ENCODE measurements at regions not wholly inside any gene's neighbourhood (a gene's known extent, or its start where the extent isn't known, plus 50 kb on each side); places are given as distances from the start of the nearest gene placed in this dataset.

DNA sequence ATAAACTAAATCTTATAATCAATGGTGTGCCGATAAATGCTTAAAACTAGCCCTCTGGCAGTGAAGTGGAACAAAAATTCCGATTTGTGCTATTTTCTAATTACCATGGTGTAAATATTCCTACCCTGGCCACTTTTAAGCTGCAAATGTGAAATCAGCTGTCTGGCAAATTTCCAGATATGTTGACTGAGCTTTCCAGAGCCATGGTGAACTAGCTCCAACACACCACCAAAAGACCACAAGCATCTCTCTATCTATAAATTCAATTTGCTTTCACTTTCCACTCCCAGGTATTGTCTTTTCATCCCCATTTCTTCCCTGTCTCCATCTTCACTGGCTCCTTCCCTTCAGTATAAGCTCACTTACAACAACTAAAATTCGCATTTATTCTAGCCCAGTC lies 152.3 kb upstream of the RGS18 start:
- TF ChIP-seq POLR2AphosphoS5 (IDR thresholded peaks at IDR 0.05; ENCODE audit: low read depth, low read length), result no peak
- TF ChIP-seq, protein P1, sequence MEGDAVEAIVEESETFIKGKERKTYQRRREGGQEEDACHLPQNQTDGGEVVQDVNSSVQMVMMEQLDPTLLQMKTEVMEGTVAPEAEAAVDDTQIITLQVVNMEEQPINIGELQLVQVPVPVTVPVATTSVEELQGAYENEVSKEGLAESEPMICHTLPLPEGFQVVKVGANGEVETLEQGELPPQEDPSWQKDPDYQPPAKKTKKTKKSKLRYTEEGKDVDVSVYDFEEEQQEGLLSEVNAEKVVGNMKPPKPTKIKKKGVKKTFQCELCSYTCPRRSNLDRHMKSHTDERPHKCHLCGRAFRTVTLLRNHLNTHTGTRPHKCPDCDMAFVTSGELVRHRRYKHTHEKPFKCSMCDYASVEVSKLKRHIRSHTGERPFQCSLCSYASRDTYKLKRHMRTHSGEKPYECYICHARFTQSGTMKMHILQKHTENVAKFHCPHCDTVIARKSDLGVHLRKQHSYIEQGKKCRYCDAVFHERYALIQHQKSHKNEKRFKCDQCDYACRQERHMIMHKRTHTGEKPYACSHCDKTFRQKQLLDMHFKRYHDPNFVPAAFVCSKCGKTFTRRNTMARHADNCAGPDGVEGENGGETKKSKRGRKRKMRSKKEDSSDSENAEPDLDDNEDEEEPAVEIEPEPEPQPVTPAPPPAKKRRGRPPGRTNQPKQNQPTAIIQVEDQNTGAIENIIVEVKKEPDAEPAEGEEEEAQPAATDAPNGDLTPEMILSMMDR (IDR thresholded peaks at IDR 0.05), result no peak
- TF ChIP-seq, protein P2, sequence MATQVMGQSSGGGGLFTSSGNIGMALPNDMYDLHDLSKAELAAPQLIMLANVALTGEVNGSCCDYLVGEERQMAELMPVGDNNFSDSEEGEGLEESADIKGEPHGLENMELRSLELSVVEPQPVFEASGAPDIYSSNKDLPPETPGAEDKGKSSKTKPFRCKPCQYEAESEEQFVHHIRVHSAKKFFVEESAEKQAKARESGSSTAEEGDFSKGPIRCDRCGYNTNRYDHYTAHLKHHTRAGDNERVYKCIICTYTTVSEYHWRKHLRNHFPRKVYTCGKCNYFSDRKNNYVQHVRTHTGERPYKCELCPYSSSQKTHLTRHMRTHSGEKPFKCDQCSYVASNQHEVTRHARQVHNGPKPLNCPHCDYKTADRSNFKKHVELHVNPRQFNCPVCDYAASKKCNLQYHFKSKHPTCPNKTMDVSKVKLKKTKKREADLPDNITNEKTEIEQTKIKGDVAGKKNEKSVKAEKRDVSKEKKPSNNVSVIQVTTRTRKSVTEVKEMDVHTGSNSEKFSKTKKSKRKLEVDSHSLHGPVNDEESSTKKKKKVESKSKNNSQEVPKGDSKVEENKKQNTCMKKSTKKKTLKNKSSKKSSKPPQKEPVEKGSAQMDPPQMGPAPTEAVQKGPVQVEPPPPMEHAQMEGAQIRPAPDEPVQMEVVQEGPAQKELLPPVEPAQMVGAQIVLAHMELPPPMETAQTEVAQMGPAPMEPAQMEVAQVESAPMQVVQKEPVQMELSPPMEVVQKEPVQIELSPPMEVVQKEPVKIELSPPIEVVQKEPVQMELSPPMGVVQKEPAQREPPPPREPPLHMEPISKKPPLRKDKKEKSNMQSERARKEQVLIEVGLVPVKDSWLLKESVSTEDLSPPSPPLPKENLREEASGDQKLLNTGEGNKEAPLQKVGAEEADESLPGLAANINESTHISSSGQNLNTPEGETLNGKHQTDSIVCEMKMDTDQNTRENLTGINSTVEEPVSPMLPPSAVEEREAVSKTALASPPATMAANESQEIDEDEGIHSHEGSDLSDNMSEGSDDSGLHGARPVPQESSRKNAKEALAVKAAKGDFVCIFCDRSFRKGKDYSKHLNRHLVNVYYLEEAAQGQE (IDR thresholded peaks at IDR 0.05; ENCODE audit: insufficient read depth in 1 of 2, low read depth in 2 of 2, low read length in 1 of 2), result no peak
- no peak for TF ChIP-seq TCF7L2 (IDR thresholded peaks at IDR 0.05; ENCODE audit: low read depth, low read length)
